GM12878 (cell line): ENCODE measurements at regions not wholly inside any gene's neighbourhood (a gene's known extent, or its start where the extent isn't known, plus 50 kb on each side); places are given as distances from the start of the nearest gene placed in this dataset.

Experiments
- ATAC-seq: fragments of 200-7000 bp; cut with Tn5 transposase; 3 replicates; pipeline ENCODE4 v1.9.1; 2020; ENCODE audit warnings: mild to moderate bottlenecking, moderate library complexity
- BruUV-seq: library from RNA; stranded (reverse); fragments of 400-500 nt; replicated peaks from 2 replicates; lab custom pipeline; 2021; lab: Mats Ljungman, UMichigan
- CTCF ChIA-PET: fragments of 300-600 bp; sonication (Branson Sonifier 250); formaldehyde crosslinking; extraction: SDS; loops from one replicate; lab custom pipeline; 2021; ENCODE audit warnings: inconsistent platforms; lab: Yijun Ruan, JAX
- POLR2A ChIA-PET: fragments of 350-600 bp; formaldehyde crosslinking; extraction: SDS; loops from one replicate; lab custom pipeline; 2021; ENCODE audit warnings: inconsistent platforms; lab: Charles Lee
- RAD21 ChIA-PET: fragments of 300-600 bp; sonication (Branson Sonifier 250); formaldehyde crosslinking; loops from one replicate; lab custom pipeline; 2023; ENCODE audit warnings: antibody characterized with exemption; ENCODE audit not compliant: unreplicated experiment; lab: Charles Lee
- SMC1A ChIA-PET: fragments of 300-600 bp; sonication (Branson Sonifier 250); formaldehyde crosslinking; loops from one replicate; lab custom pipeline; 2023; ENCODE audit not compliant: unreplicated experiment, uncharacterized antibody; lab: Charles Lee
- DNase-seq: peaks from one replicate; pipeline ENCODE4 v3.0.0-alpha.2; 2011; ENCODE audit warnings: low read depth, low spot score
- FAIRE-seq: peaks from 3 replicates; lab custom pipeline; 2011; peaks lifted over from hg19 to GRCh38; lab: Jason Lieb, UNC
- H2AFZ ChIP-seq: 2 replicates; pipeline ENCODE4 v1.6.0; 2011; ENCODE audit warnings: low read depth, low read length, control low read depth; ENCODE audit not compliant: control insufficient read depth
- H3K27ac ChIP-seq: 2 replicates; pipeline ENCODE4 v1.5.1; 2011; ENCODE audit warnings: control low read depth; ENCODE audit not compliant: control insufficient read depth, insufficient read depth
- H3K27me3 ChIP-seq, 2 experiments: replicated peaks in 1 of 2; 2 replicates each; pipeline versions ENCODE4 v1.6.0 to v1.6.1; 2011; ENCODE audit warnings: low read length in 1 of 2; ENCODE audit not compliant: control insufficient read depth in 2 of 2, insufficient read depth in 2 of 2
- H3K36me3 ChIP-seq, 2 experiments: 2 replicates each; pipeline ENCODE4 v1.5.1; 2011; ENCODE audit warnings: low read length in 1 of 2; ENCODE audit not compliant: control insufficient read depth in 2 of 2, insufficient read depth in 2 of 2
- H3K4me1 ChIP-seq: 2 replicates; pipeline ENCODE4 v1.6.1; 2011; ENCODE audit warnings: mild to moderate bottlenecking, low read length, moderate library complexity, mixed read lengths; ENCODE audit not compliant: control insufficient read depth, insufficient read depth
- H3K4me2 ChIP-seq: 2 replicates; pipeline ENCODE4 v1.6.0; 2011; ENCODE audit warnings: control low read depth; ENCODE audit not compliant: control insufficient read depth, insufficient read depth
- H3K4me3 ChIP-seq: fragments of 200-600 bp; sonication (generic); 2 replicates; pipeline ENCODE4 v1.5.1; 2016
- H3K79me2 ChIP-seq: 2 replicates; pipeline ENCODE4 v1.6.0; 2011; ENCODE audit warnings: low read length; ENCODE audit not compliant: control insufficient read depth, insufficient read depth
- H3K9ac ChIP-seq: 2 replicates; pipeline ENCODE4 v1.8.0; 2011; ENCODE audit warnings: low read length, control low read depth, mixed read lengths; ENCODE audit not compliant: control insufficient read depth, insufficient read depth
- H3K9me3 ChIP-seq: replicated peaks from 3 replicates; pipeline ENCODE4 v1.5.1; 2011; ENCODE audit warnings: mild to moderate bottlenecking, low read length; ENCODE audit not compliant: control insufficient read depth, insufficient read depth
- H4K20me1 ChIP-seq: 2 replicates; pipeline ENCODE4 v1.6.0; 2011; ENCODE audit not compliant: control insufficient read depth, insufficient read depth
- ASH2L ChIP-seq: fragments of 300-600, 200-600 bp; sonication (generic); IDR thresholded peaks from 2 replicates; pipeline ENCODE4 v1.6.1; 2017; ENCODE audit warnings: low read depth, mild to moderate bottlenecking, borderline replicate concordance
- BMI1 ChIP-seq: fragments of 450-650 bp; IDR thresholded peaks from 2 replicates; pipeline ENCODE4 v1.6.1; 2016; ENCODE audit warnings: mild to moderate bottlenecking, moderate library complexity, borderline replicate concordance
- CREB1 ChIP-seq: IDR thresholded peaks from 2 replicates; pipeline ENCODE4 v1.6.1; 2012; ENCODE audit warnings: low read depth, mild to moderate bottlenecking, inconsistent platforms
- KAT2A ChIP-seq: conservative IDR thresholded peaks from 2 replicates; pipeline ENCODE4 v1.6.1; 2011; ENCODE audit warnings: low read depth, low read length; ENCODE audit not compliant: control insufficient read depth
- MXI1 ChIP-seq: fragments of 150-350 bp; IDR thresholded peaks from 2 replicates; pipeline ENCODE4 v1.6.1; 2011; ENCODE audit warnings: low read depth, mild to moderate bottlenecking, inconsistent platforms, low read length, improper control_type of control experiment
- NR2C2 ChIP-seq: IDR thresholded peaks from 2 replicates; pipeline ENCODE4 v1.6.1; 2011; ENCODE audit warnings: borderline replicate concordance, low read depth; ENCODE audit not compliant: control insufficient read depth, insufficient read length
- RAD21 ChIP-seq: IDR thresholded peaks from 2 replicates; pipeline ENCODE4 v1.6.1; 2011; ENCODE audit warnings: mild to moderate bottlenecking, low read depth, low read length, moderate library complexity; ENCODE audit not compliant: insufficient read depth
- RELA ChIP-seq: fragments of 450-650 bp; IDR thresholded peaks from 2 replicates; pipeline ENCODE4 v1.8.0; 2014; ENCODE audit warnings: borderline replicate concordance; ENCODE audit not compliant: partially characterized antibody
- RUNX3 ChIP-seq: IDR thresholded peaks from 2 replicates; pipeline ENCODE4 v1.6.1; 2012; ENCODE audit warnings: low read length, inconsistent platforms
- ZNF24 ChIP-seq: fragments of 450-650 bp; IDR thresholded peaks from 2 replicates; pipeline ENCODE4 v1.6.1; 2017; ENCODE audit warnings: antibody characterized with exemption, mild to moderate bottlenecking
- in situ Hi-C: fragments of 300-500 bp; cut with MboI; formaldehyde crosslinking; loops from 9 replicates; pipeline ENCODE4 v1.14.3; 2018; ENCODE audit warnings: mixed read lengths
- intact Hi-C: fragments of 100-400 bp; cut with micrococcal nuclease; formaldehyde crosslinking; loops from one replicate; pipeline ENCODE4 v1.14.2; 2022; ENCODE audit not compliant: unreplicated experiment
- TF ChIP-seq, protein P1 (sequence below): fragments of 450-650 bp; IDR thresholded peaks from 2 replicates; pipeline ENCODE4 v1.6.1; 2016; ENCODE audit warnings: mild to moderate bottlenecking, moderate library complexity, borderline replicate concordance
- TF ChIP-seq, protein P2 (sequence below): fragments of 150-350 bp; IDR thresholded peaks from 2 replicates; pipeline ENCODE4 v1.6.1; 2014; ENCODE audit warnings: mild to moderate bottlenecking, low read depth, low read length
- TF ChIP-seq, protein P3 (sequence below): IDR thresholded peaks from 2 replicates; pipeline ENCODE4 v1.6.1; 2012; ENCODE audit warnings: low read depth, low read length, improper control_type of control experiment
- TF ChIP-seq, protein P4 (sequence below): fragments of 150-350 bp; IDR thresholded peaks from 2 replicates; pipeline ENCODE4 v1.6.1; 2016; ENCODE audit warnings: low read depth, low read length
- TF ChIP-seq, protein P5 (sequence below): fragments of 450-650 bp; IDR thresholded peaks from 2 replicates; pipeline ENCODE4 v1.6.1; 2016; ENCODE audit warnings: mild to moderate bottlenecking

DNA sequence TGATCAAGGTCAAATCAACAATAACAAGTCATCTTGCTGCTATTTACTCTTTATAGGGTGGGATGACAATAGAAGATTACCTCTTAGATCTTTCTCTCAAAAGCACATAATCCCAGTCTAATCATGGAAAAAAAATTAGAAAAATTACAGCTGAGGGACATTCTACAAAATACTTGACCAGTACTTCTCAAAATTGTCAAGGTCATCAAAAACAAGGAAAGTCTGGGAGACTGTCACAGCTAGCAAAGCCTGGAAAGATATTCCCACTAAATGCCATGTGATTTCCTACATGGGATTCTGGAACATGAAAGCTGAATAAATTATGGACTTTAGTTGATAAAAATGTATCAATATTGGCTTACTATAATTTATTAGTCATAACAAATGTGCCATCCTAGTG lies 276.2 kb downstream of the RNF144A start:
- Histone ChIP-seq H3K27ac (no peak overlapping the region), H3K36me3 (no peaks in the 10 kb centered on the region), H2AFZ (no peak overlapping the region), H3K4me2 (no peak overlapping the region), H3K9me3 (no peaks in the 10 kb centered on the region), H3K4me3 (no peak overlapping the region), H4K20me1 (no peaks in the 10 kb centered on the region), H3K79me2 (no peaks in the 10 kb centered on the region), H3K9ac (no peak overlapping the region), H3K27me3 (no peaks in the 10 kb centered on the region), H3K4me1 (no peaks in the 10 kb centered on the region)
- CTCF ChIA-PET: interaction anchor here (0.6 to 1.5 kb wide), 2 partner anchors 9 to 1945 kb away, joined by 3 read pairs; no protein-coding TSS in a partner anchor
- RAD21 ChIA-PET: no interaction called here
- no TSS peak for BruUV-seq
- ATAC-seq (no peak), DNase-seq (no peak), FAIRE-seq (no peak)
- in situ Hi-C loops (no loop called here), intact Hi-C loops (no loop called here)
- SMC1A ChIA-PET: no interaction called here
- POLR2A ChIA-PET: no interaction called here
- TF ChIP-seq NR2C2 (no peak), KAT2A (no peak), MXI1 (no peak), ZNF24 (no peak), RELA (no peak), RAD21 (no peak), RUNX3 (no peak), BMI1 (no peak), ASH2L (no peak), CREB1 (no peak)
- TF ChIP-seq, protein P1, sequence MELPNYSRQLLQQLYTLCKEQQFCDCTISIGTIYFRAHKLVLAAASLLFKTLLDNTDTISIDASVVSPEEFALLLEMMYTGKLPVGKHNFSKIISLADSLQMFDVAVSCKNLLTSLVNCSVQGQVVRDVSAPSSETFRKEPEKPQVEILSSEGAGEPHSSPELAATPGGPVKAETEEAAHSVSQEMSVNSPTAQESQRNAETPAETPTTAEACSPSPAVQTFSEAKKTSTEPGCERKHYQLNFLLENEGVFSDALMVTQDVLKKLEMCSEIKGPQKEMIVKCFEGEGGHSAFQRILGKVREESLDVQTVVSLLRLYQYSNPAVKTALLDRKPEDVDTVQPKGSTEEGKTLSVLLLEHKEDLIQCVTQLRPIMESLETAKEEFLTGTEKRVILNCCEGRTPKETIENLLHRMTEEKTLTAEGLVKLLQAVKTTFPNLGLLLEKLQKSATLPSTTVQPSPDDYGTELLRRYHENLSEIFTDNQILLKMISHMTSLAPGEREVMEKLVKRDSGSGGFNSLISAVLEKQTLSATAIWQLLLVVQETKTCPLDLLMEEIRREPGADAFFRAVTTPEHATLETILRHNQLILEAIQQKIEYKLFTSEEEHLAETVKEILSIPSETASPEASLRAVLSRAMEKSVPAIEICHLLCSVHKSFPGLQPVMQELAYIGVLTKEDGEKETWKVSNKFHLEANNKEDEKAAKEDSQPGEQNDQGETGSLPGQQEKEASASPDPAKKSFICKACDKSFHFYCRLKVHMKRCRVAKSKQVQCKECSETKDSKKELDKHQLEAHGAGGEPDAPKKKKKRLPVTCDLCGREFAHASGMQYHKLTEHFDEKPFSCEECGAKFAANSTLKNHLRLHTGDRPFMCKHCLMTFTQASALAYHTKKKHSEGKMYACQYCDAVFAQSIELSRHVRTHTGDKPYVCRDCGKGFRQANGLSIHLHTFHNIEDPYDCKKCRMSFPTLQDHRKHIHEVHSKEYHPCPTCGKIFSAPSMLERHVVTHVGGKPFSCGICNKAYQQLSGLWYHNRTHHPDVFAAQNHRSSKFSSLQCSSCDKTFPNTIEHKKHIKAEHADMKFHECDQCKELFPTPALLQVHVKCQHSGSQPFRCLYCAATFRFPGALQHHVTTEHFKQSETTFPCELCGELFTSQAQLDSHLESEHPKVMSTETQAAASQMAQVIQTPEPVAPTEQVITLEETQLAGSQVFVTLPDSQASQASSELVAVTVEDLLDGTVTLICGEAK: no peak
- TF ChIP-seq, protein P2, sequence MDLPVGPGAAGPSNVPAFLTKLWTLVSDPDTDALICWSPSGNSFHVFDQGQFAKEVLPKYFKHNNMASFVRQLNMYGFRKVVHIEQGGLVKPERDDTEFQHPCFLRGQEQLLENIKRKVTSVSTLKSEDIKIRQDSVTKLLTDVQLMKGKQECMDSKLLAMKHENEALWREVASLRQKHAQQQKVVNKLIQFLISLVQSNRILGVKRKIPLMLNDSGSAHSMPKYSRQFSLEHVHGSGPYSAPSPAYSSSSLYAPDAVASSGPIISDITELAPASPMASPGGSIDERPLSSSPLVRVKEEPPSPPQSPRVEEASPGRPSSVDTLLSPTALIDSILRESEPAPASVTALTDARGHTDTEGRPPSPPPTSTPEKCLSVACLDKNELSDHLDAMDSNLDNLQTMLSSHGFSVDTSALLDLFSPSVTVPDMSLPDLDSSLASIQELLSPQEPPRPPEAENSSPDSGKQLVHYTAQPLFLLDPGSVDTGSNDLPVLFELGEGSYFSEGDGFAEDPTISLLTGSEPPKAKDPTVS: no peak
- TF ChIP-seq, protein P3, sequence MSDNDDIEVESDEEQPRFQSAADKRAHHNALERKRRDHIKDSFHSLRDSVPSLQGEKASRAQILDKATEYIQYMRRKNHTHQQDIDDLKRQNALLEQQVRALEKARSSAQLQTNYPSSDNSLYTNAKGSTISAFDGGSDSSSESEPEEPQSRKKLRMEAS: no peak
- TF ChIP-seq, protein P4, sequence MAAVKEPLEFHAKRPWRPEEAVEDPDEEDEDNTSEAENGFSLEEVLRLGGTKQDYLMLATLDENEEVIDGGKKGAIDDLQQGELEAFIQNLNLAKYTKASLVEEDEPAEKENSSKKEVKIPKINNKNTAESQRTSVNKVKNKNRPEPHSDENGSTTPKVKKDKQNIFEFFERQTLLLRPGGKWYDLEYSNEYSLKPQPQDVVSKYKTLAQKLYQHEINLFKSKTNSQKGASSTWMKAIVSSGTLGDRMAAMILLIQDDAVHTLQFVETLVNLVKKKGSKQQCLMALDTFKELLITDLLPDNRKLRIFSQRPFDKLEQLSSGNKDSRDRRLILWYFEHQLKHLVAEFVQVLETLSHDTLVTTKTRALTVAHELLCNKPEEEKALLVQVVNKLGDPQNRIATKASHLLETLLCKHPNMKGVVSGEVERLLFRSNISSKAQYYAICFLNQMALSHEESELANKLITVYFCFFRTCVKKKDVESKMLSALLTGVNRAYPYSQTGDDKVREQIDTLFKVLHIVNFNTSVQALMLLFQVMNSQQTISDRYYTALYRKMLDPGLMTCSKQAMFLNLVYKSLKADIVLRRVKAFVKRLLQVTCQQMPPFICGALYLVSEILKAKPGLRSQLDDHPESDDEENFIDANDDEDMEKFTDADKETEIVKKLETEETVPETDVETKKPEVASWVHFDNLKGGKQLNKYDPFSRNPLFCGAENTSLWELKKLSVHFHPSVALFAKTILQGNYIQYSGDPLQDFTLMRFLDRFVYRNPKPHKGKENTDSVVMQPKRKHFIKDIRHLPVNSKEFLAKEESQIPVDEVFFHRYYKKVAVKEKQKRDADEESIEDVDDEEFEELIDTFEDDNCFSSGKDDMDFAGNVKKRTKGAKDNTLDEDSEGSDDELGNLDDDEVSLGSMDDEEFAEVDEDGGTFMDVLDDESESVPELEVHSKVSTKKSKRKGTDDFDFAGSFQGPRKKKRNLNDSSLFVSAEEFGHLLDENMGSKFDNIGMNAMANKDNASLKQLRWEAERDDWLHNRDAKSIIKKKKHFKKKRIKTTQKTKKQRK: no peak
- TF ChIP-seq, protein P5, sequence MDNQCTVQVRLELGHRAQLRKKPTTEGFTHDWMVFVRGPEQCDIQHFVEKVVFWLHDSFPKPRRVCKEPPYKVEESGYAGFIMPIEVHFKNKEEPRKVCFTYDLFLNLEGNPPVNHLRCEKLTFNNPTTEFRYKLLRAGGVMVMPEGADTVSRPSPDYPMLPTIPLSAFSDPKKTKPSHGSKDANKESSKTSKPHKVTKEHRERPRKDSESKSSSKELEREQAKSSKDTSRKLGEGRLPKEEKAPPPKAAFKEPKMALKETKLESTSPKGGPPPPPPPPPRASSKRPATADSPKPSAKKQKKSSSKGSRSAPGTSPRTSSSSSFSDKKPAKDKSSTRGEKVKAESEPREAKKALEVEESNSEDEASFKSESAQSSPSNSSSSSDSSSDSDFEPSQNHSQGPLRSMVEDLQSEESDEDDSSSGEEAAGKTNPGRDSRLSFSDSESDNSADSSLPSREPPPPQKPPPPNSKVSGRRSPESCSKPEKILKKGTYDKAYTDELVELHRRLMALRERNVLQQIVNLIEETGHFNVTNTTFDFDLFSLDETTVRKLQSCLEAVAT: no peak
